SK-N-MC (cell line): ENCODE measurements at regions not wholly inside any gene's neighbourhood (a gene's known extent, or its start where the extent isn't known, plus 50 kb on each side); places are given as distances from the start of the nearest gene placed in this dataset.

ENCODE experiments used
- EZH2 ChIP-seq: fragments of 200-600 bp; sonication (generic); IDR thresholded peaks from one replicate; pipeline ENCODE4 v1.6.1; 2017; ENCODE audit warnings: antibody characterized with exemption
- FOXP2 ChIP-seq: optimal IDR thresholded peaks from 2 replicates; pipeline ENCODE3; 2011; ENCODE audit warnings: mild to moderate bottlenecking, moderate library complexity; ENCODE audit not compliant: insufficient read depth; ENCODE audit errors: extremely low read length, control extremely low read depth
- POLR2AphosphoS5 ChIP-seq: IDR thresholded peaks from 2 replicates; pipeline ENCODE4 v1.6.1; 2012; ENCODE audit warnings: mild to moderate bottlenecking, low read depth, low read length, borderline replicate concordance

DNA sequence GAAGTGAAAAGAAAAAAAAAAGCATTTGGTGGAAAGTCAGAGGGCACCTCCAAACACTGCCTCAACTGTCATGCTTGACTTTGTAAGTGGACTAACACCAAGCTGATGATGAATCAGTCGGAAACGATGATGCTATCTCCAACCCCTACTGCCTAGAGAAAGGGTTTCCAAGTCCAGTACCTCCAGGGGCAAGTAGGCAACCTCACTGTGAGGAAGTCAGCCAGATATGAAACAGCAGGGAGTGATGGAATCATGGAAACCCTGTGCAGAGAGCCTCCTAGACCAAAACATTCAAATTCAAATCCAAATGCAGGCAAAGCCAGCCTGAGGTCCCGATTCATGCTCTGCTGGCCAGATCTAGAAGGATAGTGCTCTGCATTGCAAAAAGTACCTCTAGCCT lies 100.9 kb upstream of the SERP2 start:
- TF ChIP-seq POLR2AphosphoS5, result no peak
- no peak for TF ChIP-seq EZH2
- no peak for TF ChIP-seq FOXP2
